Ishikawa (cell line): ENCODE measurements at regions not wholly inside any gene's neighbourhood (a gene's known extent, or its start where the extent isn't known, plus 50 kb on each side); places are given as distances from the start of the nearest gene placed in this dataset.

ENCODE experiments used
- CEBPB ChIP-seq: IDR thresholded peaks from 2 replicates; pipeline ENCODE4 v1.6.1; 2012
- CREB1 ChIP-seq: IDR thresholded peaks from 2 replicates; pipeline ENCODE4 v1.6.1; 2012; ENCODE audit warnings: low read depth
- EGR1 ChIP-seq: IDR thresholded peaks from 2 replicates; pipeline ENCODE4 v1.6.1; 2012
- EP300 ChIP-seq: IDR thresholded peaks from 2 replicates; pipeline ENCODE4 v1.6.1; 2012; ENCODE audit warnings: borderline replicate concordance
- FOXM1 ChIP-seq: IDR thresholded peaks from 2 replicates; pipeline ENCODE4 v1.6.1; 2012; ENCODE audit warnings: low read depth, borderline replicate concordance
- MAX ChIP-seq: IDR thresholded peaks from 2 replicates; pipeline ENCODE4 v1.6.1; 2012
- NFIC ChIP-seq: IDR thresholded peaks from 2 replicates; pipeline ENCODE4 v1.6.1; 2012
- RAD21 ChIP-seq: IDR thresholded peaks from 2 replicates; pipeline ENCODE4 v1.6.1; 2012; ENCODE audit warnings: low read depth
- TAF1 ChIP-seq: IDR thresholded peaks from 2 replicates; pipeline ENCODE4 v1.6.1; 2012; ENCODE audit warnings: low read depth, mild to moderate bottlenecking
- TCF12 ChIP-seq: IDR thresholded peaks from 2 replicates; pipeline ENCODE4 v1.6.1; 2012; ENCODE audit warnings: low read depth
- TEAD4 ChIP-seq: IDR thresholded peaks from 2 replicates; pipeline ENCODE4 v1.6.1; 2012
- YY1 ChIP-seq: IDR thresholded peaks from 2 replicates; pipeline ENCODE4 v1.6.1; 2012; ENCODE audit warnings: low read depth
- ZBTB7A ChIP-seq: IDR thresholded peaks from 2 replicates; pipeline ENCODE4 v1.6.1; 2012; ENCODE audit warnings: low read depth
- TF ChIP-seq, protein P1 (sequence below): IDR thresholded peaks from 2 replicates; pipeline ENCODE4 v1.6.1; 2012; ENCODE audit warnings: low read depth, mild to moderate bottlenecking
- TF ChIP-seq, protein P2 (sequence below): IDR thresholded peaks from 2 replicates; pipeline ENCODE4 v1.6.1; 2012

DNA sequence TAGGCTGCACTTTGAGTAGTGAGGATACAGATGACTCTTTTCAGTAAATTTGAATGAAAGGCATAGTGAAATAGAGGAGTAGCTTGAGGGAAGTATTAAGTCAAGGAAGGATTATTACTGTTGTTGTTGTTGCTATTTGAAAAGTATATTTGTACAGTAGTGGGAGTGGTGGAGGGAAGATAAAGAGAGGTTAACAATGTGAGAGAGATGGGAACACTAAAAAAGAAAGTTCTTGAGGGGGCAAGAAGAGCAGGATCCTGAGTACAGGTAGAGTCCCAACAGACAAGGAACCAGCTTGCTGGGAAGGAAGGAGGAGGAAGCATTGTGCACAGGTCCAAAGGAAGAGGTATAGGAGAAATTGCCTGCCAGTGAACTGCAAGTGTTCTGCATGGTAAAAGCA is 75.6 kb upstream of the GOLGA8B start:
- TF ChIP-seq CREB1 (no peak), YY1 (no peak), RAD21 (no peak), EGR1 (no peak), MAX (no peak), TCF12 (no peak), TAF1 (no peak), TEAD4 (no peak), NFIC (no peak), CEBPB (no peak), EP300 (no peak), FOXM1 (no peak), ZBTB7A (no peak)
- TF ChIP-seq, protein P1, sequence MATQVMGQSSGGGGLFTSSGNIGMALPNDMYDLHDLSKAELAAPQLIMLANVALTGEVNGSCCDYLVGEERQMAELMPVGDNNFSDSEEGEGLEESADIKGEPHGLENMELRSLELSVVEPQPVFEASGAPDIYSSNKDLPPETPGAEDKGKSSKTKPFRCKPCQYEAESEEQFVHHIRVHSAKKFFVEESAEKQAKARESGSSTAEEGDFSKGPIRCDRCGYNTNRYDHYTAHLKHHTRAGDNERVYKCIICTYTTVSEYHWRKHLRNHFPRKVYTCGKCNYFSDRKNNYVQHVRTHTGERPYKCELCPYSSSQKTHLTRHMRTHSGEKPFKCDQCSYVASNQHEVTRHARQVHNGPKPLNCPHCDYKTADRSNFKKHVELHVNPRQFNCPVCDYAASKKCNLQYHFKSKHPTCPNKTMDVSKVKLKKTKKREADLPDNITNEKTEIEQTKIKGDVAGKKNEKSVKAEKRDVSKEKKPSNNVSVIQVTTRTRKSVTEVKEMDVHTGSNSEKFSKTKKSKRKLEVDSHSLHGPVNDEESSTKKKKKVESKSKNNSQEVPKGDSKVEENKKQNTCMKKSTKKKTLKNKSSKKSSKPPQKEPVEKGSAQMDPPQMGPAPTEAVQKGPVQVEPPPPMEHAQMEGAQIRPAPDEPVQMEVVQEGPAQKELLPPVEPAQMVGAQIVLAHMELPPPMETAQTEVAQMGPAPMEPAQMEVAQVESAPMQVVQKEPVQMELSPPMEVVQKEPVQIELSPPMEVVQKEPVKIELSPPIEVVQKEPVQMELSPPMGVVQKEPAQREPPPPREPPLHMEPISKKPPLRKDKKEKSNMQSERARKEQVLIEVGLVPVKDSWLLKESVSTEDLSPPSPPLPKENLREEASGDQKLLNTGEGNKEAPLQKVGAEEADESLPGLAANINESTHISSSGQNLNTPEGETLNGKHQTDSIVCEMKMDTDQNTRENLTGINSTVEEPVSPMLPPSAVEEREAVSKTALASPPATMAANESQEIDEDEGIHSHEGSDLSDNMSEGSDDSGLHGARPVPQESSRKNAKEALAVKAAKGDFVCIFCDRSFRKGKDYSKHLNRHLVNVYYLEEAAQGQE = no peak
- TF ChIP-seq, protein P2, sequence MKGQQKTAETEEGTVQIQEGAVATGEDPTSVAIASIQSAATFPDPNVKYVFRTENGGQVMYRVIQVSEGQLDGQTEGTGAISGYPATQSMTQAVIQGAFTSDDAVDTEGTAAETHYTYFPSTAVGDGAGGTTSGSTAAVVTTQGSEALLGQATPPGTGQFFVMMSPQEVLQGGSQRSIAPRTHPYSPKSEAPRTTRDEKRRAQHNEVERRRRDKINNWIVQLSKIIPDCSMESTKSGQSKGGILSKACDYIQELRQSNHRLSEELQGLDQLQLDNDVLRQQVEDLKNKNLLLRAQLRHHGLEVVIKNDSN = no peak

DNA sequence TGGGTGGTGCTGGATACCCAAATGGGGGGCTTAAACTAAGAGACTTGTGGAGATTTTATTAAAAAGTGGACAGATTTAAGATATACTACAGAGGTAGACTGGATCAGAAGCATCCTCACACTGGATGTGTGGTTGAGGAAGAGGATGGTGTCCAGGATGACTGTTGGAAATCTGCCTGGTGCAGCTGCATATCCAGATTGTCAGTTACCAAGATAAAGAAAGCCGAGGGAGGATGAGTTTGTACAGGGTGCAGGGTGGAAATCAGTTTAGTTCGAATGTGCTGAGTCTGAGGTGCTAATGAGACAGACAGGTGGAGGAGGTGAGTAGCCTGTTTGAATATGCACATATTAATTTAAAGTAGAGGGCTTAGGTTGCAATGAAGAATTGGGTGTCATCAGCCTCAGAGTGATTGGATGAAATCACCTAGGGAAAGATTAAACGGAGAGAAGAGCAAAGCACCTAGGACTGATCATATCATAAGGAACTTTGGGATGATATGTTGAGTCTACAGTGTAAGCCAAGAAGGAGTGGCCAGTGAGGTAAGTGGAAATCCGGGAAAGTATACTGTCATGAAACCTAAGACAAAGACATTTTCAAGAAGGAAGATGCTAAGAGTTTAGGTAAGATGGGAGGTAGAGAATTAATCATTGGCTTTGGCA is 74.1 kb upstream of the GOLGA8B start:
- TF ChIP-seq, protein P1 = no peak
- TF ChIP-seq ZBTB7A (no peak), TAF1 (no peak), NFIC (no peak), CEBPB (no peak), RAD21 (no peak), YY1 (no peak), MAX (no peak), EP300 (no peak), CREB1 (no peak), FOXM1 (no peak), EGR1 (no peak), TCF12 (no peak)
- TF ChIP-seq, protein P2 = no peak

GRCh38 chr15:34656005-34656796 is 72.8 kb upstream of the GOLGA8B start:
- TF ChIP-seq YY1 (no peak), EGR1 (no peak), EP300 (no peak), TAF1 (no peak), MAX (no peak), RAD21 (no peak), TEAD4 (no peak), FOXM1 (no peak), TCF12 (no peak), CEBPB (no peak), ZBTB7A (no peak), NFIC (no peak), CREB1 (no peak)
- TF ChIP-seq, protein P2 = no peak
- TF ChIP-seq, protein P1 = no peak
